Psoas muscle (tissue), 7 donors: ENCODE measurements at regions not wholly inside any gene's neighbourhood (a gene's known extent, or its start where the extent isn't known, plus 50 kb on each side); places are given as distances from the start of the nearest gene placed in this dataset.

ENCODE experiments used
- ATAC-seq, 4 donors: fragments of 200-7000 bp; cut with Tn5 transposase; one replicate each; pipeline ENCODE4 v1.9.1; 2020; ENCODE audit warnings: moderate library complexity in 3 of 4, mild to moderate bottlenecking in 2 of 4
- DNase-seq, 2 donors: peaks; one replicate each; pipeline ENCODE4 v3.0.0-alpha.2; 2020
- H3K27ac ChIP-seq: fragments of 200-600 bp; one replicate; pipeline ENCODE4 v1.8.0; 2022
- H3K27me3 ChIP-seq, 3 donors: fragments of 200-600 bp in 1 of 3; one replicate each; pipeline versions ENCODE4 v1.6.1 to v1.8.0; 2013 to 2022; ENCODE audit warnings: low read length in 2 of 3, mild to moderate bottlenecking in 2 of 3, moderate library complexity in 1 of 3; ENCODE audit not compliant: insufficient read depth in 3 of 3
- H3K36me3 ChIP-seq, 2 donors: fragments of 200-600 bp in 1 of 2; one replicate each; pipeline versions ENCODE4 v1.6.1 to v1.8.0; 2013 to 2022; ENCODE audit warnings: low read depth in 1 of 2, mild to moderate bottlenecking in 1 of 2, moderate library complexity in 1 of 2; ENCODE audit not compliant: insufficient read depth in 1 of 2
- H3K4me1 ChIP-seq: fragments of 200-600 bp; one replicate; pipeline ENCODE4 v1.8.0; 2022
- H3K4me3 ChIP-seq: fragments of 200-600 bp; one replicate; pipeline ENCODE4 v1.8.0; 2022; ENCODE audit warnings: mild to moderate bottlenecking
- H3K9me3 ChIP-seq: fragments of 200-600 bp; one replicate; pipeline ENCODE4 v1.8.0; 2022
- WGBS, 3 donors: extraction: QIAGEN DNeasy Blood & Tissue Kit; methylation state at CpG; one replicate each; pipeline versions ENCODE4 v1.1.6 to v1.1.7; 2013; 5-methylcytosine and 5-hydroxymethylcytosine counted together
- intact Hi-C, 2 donors: fragments of 100-400 bp; cut with DNase I; formaldehyde crosslinking; loops; one replicate each; pipeline versions ENCODE4 v1.11.0 to v1.14.2; 2022
- TF ChIP-seq, protein P1 (sequence below): fragments of 200-600 bp; IDR thresholded peaks from one replicate; pipeline ENCODE4 v1.8.0; 2022; ENCODE audit warnings: antibody characterized with exemption
- donor health status: healthy with polysubstance abuse.
- donor health status: DM: no; HTN: no; CAD: no; lungs with moderate emphysema.
- donor health status: Bipolar disorder and iron deficiency.
- donor health status: healthy.
- donor health status: DM: yes; HTN: yes; CAD: no.
- donor health status: DM: no; HTN: no; CAD: no.
- donor health status: DM: yes; HTN: yes; CAD: no.

DNA sequence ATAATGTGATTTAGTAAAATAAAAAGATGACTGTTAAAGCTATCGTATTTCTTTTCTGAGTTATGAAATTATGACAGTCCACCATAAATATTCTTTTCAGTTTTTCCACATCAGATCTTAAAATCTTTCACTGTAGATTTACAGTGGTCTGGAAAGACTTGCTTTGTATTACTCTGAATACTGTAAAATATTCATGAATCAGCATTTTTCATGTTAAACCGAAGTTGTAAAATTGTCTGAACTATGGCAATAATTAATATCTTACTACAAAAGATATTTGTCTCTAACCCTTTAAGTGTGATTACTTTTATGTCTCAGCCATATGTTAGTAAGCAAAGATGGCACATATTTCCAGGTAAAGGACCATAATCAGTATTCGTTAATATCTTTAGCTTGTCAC lies 1397.2 kb upstream of the PCDH9 start:
- Histone ChIP-seq H3K36me3 (no peaks in the 10 kb centered on the region), H3K27me3 (no peaks in the 10 kb centered on the region), H3K4me1 (no peaks in the 10 kb centered on the region), H3K4me3 (no peak overlapping the region), H3K27ac (no peak overlapping the region), H3K9me3 (no peaks in the 10 kb centered on the region)
- ATAC-seq (no peak), DNase-seq (no peak)
- WGBS, 3 donors, result 72 to 74% (median 73%) methylated on average over 3 of the region's 3 CpGs
- TF ChIP-seq, protein P1, sequence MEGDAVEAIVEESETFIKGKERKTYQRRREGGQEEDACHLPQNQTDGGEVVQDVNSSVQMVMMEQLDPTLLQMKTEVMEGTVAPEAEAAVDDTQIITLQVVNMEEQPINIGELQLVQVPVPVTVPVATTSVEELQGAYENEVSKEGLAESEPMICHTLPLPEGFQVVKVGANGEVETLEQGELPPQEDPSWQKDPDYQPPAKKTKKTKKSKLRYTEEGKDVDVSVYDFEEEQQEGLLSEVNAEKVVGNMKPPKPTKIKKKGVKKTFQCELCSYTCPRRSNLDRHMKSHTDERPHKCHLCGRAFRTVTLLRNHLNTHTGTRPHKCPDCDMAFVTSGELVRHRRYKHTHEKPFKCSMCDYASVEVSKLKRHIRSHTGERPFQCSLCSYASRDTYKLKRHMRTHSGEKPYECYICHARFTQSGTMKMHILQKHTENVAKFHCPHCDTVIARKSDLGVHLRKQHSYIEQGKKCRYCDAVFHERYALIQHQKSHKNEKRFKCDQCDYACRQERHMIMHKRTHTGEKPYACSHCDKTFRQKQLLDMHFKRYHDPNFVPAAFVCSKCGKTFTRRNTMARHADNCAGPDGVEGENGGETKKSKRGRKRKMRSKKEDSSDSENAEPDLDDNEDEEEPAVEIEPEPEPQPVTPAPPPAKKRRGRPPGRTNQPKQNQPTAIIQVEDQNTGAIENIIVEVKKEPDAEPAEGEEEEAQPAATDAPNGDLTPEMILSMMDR, result no peak
- intact Hi-C loops, result no loop called here

DNA sequence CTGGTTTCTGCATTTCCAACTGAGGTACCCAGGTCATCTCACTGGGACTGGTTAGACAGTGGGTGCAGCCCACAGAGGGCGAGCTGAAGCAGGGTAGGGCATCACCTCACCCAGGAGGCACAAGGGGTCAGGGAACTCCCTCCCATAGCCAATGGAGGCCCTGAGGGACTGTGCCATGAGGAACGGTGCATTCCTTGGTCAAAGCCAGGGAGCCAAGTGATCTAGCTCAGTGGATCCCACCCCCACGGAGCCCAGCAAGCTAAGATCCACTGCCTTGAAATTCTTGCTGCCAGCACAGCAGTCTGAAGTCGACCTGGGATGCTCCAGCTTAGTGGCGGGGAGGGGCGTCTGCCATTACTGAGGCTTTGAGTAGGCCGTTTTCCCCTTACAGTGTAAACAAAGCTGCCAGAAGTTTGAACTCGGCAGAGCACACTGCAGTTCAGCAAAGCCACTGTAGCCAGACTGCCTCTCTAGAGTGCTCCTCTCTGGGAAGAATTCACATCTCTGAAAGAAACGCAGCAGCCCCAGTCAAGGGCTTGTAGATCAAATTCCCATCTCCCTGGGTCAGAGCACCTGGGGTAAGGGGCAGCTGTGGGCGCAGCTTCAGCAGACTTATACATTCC lies 1386.6 kb upstream of the PCDH9 start:
- no peak overlapping the region for H3K27ac ChIP-seq
- no peaks in the 10 kb centered on the region for H3K9me3 ChIP-seq
- WGBS, 3 donors, result 76 to 81% (median 78%) methylated on average over 10 of the region's 10 CpGs
- no peak overlapping the region for H3K4me3 ChIP-seq
- no peaks in the 10 kb centered on the region for H3K27me3 ChIP-seq
- TF ChIP-seq, protein P1, result no peak
- ATAC-seq, result no peak
- H3K4me1 ChIP-seq, result no peaks in the 10 kb centered on the region
- H3K36me3 ChIP-seq, result no peaks in the 10 kb centered on the region
- intact Hi-C loops, result no loop called here
- no peak for DNase-seq

DNA sequence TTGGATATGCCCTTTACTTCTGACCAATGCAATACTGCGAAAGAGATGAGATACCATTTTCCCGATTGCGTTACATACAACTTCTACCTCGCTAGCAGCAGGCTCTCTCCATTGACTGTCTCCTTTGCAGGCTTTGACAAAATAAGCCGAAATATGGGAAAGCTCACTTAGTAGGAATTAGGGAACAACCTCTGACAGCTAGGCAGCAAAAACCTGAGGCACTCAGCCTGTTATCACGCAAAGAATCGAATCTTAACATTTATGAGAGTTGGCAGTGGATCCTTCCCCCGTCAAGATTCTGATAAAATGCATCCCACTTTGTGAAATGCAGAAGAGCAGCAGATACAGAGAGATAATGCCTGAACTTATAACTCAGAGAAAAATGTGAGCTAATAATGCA lies 1379.5 kb upstream of the PCDH9 start:
- no peaks in the 10 kb centered on the region for H3K9me3 ChIP-seq
- no peak overlapping the region for H3K27ac ChIP-seq
- no peaks in the 10 kb centered on the region for H3K27me3 ChIP-seq
- no peak for DNase-seq
- ATAC-seq, result no peak
- intact Hi-C loops, result no loop called here
- no peak overlapping the region for H3K4me3 ChIP-seq
- H3K4me1 ChIP-seq, result no peaks in the 10 kb centered on the region
- H3K36me3 ChIP-seq, result no peaks in the 10 kb centered on the region
- TF ChIP-seq, protein P1, result no peak
- WGBS, 3 donors, result 88 to 92% (median 90%) methylated on average over 8 of the region's 8 CpGs

DNA sequence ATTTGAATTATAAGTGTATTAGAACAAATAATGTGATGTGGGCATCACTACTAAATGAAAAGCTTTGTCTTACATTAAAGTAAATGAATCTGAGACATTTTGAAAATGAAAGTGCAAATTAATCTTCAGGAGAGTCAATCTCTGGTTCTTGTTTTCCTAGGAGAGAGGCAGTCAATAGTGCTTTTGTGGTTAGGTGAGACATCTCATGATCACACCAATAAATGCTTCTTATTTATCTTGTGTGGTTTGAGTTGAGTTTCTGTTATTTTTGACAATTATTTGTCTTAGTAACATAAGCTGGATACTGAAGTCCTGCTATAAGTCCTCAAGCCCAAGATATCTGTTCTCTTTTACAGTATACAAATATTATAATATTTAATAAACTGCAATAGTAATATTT lies 1378.0 kb upstream of the PCDH9 start:
- no peak for ATAC-seq

DNA sequence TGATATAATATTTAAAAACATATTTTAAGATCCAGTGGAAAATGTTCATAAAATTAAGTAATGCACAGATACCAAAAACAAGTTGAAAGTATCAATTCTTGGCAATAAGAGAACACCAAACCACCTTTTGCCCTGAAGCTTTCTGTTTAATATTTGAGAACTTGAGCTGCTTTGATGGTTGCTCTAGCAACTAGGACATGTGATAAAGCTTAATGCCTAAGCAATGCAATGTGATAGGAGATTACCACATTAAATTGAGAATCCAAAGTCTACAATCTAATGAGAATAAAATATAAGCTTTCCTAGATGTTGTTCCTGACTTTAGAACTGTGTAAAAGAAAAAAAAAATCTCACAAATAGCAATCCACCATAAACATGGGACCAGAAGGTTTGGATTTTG lies 1367.5 kb upstream of the PCDH9 start:
- Histone ChIP-seq H3K36me3 (no peaks in the 10 kb centered on the region), H3K27me3 (no peaks in the 10 kb centered on the region), H3K9me3 (no peaks in the 10 kb centered on the region), H3K4me1 (no peaks in the 10 kb centered on the region), H3K27ac (no peak overlapping the region), H3K4me3 (no peak overlapping the region)
- TF ChIP-seq, protein P1, result no peak
- intact Hi-C loops, result no loop called here
- ATAC-seq (no peak), DNase-seq (no peak)

More for the DNA sequence above, 1378.0 kb upstream of the PCDH9 start:
- Histone ChIP-seq H3K9me3 (no peaks in the 10 kb centered on the region), H3K27me3 (no peaks in the 10 kb centered on the region), H3K4me3 (no peak overlapping the region), H3K36me3 (no peaks in the 10 kb centered on the region), H3K4me1 (no peaks in the 10 kb centered on the region), H3K27ac (no peak overlapping the region)
- no peak for DNase-seq
- intact Hi-C loops, result no loop called here
- TF ChIP-seq, protein P1, result no peak
